K562 (cell line): ENCODE measurements at regions not wholly inside any gene's neighbourhood (a gene's known extent, or its start where the extent isn't known, plus 50 kb on each side); places are given as distances from the start of the nearest gene placed in this dataset.

Experiments
- ATAC-seq: fragments of 200-7000 bp; cut with Tn5 transposase; 3 replicates; pipeline ENCODE4 v1.9.1; 2020; ENCODE audit warnings: moderate library complexity
- BruUV-seq: library from RNA; stranded (reverse); fragments of 400-500 nt; replicated peaks from 2 replicates; lab custom pipeline; 2021; lab: Mats Ljungman, UMichigan
- CTCF ChIA-PET: fragments of 300-600 bp; formaldehyde crosslinking; extraction: SDS; loops from one replicate; lab custom pipeline; 2021; ENCODE audit warnings: low intra/inter-chr PET ratio; lab: Yijun Ruan, JAX
- POLR2A ChIA-PET: fragments of 300-600, 350-650 bp; sonication (Branson Sonifier 250); formaldehyde crosslinking; extraction: SDS; loops from one replicate; lab custom pipeline; 2021; ENCODE audit warnings: antibody characterized with exemption, inconsistent platforms; lab: Yijun Ruan, JAX
- DNase-seq, 4 experiments: peaks; one replicate each; pipeline versions ENCODE4 v3.0.0 to v3.0.0-alpha.2; 2011 to 2018; ENCODE audit warnings: low spot score in 3 of 4, mixed read lengths in 3 of 4; ENCODE audit errors: extremely low read depth in 1 of 4
- FAIRE-seq: peaks from 2 replicates; lab custom pipeline; 2011; peaks lifted over from hg19 to GRCh38; lab: Jason Lieb, UNC
- H2AFZ ChIP-seq: 2 replicates; pipeline ENCODE4 v1.6.0; 2011; ENCODE audit warnings: low read depth, low read length, control low read depth, inconsistent platforms
- H3K27ac ChIP-seq: fragments of 200-600 bp; 3 replicates; pipeline ENCODE4 v1.8.0; 2011; ENCODE audit warnings: low read depth, mild to moderate bottlenecking, control low read depth, inconsistent platforms, low read length, moderate library complexity, mixed read lengths; ENCODE audit errors: extremely low read depth
- H3K27me3 ChIP-seq, 2 experiments: fragments of 300-600 bp in 1 of 2; 2 replicates in 1 of 2; 3 replicates in 1 of 2; pipeline versions ENCODE4 v1.6.0 to v1.8.0; 2011; ENCODE audit warnings: inconsistent platforms in 2 of 2, low read length in 2 of 2, mild to moderate bottlenecking in 1 of 2, mixed read lengths in 1 of 2, moderate library complexity in 1 of 2; ENCODE audit not compliant: control insufficient read depth in 2 of 2, insufficient read depth in 2 of 2
- H3K36me3 ChIP-seq: fragments of 300-600 bp; 3 replicates; pipeline ENCODE4 v1.8.0; 2011; ENCODE audit warnings: mild to moderate bottlenecking, low read length, inconsistent platforms; ENCODE audit not compliant: control insufficient read depth, insufficient read depth
- H3K4me1 ChIP-seq, 2 experiments: fragments of 200-600 bp in 1 of 2; replicated peaks in 1 of 2; 2 replicates in 1 of 2; 3 replicates in 1 of 2; pipeline versions ENCODE4 v1.5.1 to v1.8.0; 2011; ENCODE audit warnings: inconsistent platforms in 2 of 2, low read length in 2 of 2, mild to moderate bottlenecking in 1 of 2, mixed read lengths in 1 of 2, moderate library complexity in 1 of 2; ENCODE audit not compliant: control insufficient read depth in 2 of 2, insufficient read depth in 2 of 2
- H3K4me2 ChIP-seq: 2 replicates; pipeline ENCODE4 v1.6.1; 2011; ENCODE audit warnings: low read length, control low read depth, inconsistent platforms, mixed read lengths; ENCODE audit not compliant: insufficient read depth
- H3K4me3 ChIP-seq: fragments of 200-600 bp; sonication (generic), shearing (Covaris generic); 2 replicates; pipeline ENCODE4 v1.5.1; 2016; ENCODE audit warnings: control low read depth, inconsistent platforms
- H3K79me2 ChIP-seq: fragments of 200-600 bp; 3 replicates; pipeline ENCODE4 v1.8.0; 2011; ENCODE audit warnings: low read length, inconsistent platforms; ENCODE audit not compliant: control insufficient read depth, insufficient read depth
- H3K9ac ChIP-seq, 2 experiments: 2 replicates each; pipeline versions ENCODE4 v1.6.0 to v1.6.1; 2011; ENCODE audit warnings: low read depth in 2 of 2, low read length in 2 of 2, control low read depth in 1 of 2, inconsistent platforms in 1 of 2, mild to moderate bottlenecking in 1 of 2, mixed read lengths in 1 of 2; ENCODE audit not compliant: insufficient read depth in 1 of 2
- H3K9me1 ChIP-seq: one replicate; pipeline ENCODE4 v1.6.0; 2011; ENCODE audit warnings: inconsistent platforms, mild to moderate bottlenecking, low read length, moderate library complexity; ENCODE audit not compliant: control insufficient read depth, insufficient read depth
- H3K9me3 ChIP-seq: replicated peaks from 2 replicates; pipeline ENCODE4 v1.5.1; 2011; ENCODE audit warnings: low read depth, low read length, inconsistent platforms; ENCODE audit not compliant: control insufficient read depth, insufficient read depth
- H4K20me1 ChIP-seq: replicated peaks from 2 replicates; pipeline ENCODE4 v1.6.1; 2011; ENCODE audit warnings: low read length, inconsistent platforms, mixed read lengths; ENCODE audit not compliant: control insufficient read depth, insufficient read depth
- POU5F1 ChIP-seq: fragments of 150-350 bp; IDR thresholded peaks from 2 replicates; pipeline ENCODE4 v1.6.1; 2014; ENCODE audit warnings: borderline replicate concordance, low read length, low read depth, mild to moderate bottlenecking; ENCODE audit not compliant: partially characterized antibody
- WGBS: fragments of 100-300 bp; shearing (Covaris generic); methylation state at CpG from one replicate; pipeline ENCODE4 v1.1.6; 2016; ENCODE audit warnings: low coverage, mixed read lengths; ENCODE audit not compliant: insufficient coverage; ENCODE audit errors: missing lambda C conversion rate; 5-methylcytosine and 5-hydroxymethylcytosine counted together
- in situ Hi-C: fragments of 300-500 bp; cut with MboI; formaldehyde crosslinking; loops from 4 replicates; pipeline ENCODE4 v1.15.0; 2018; ENCODE audit warnings: inconsistent platforms, mixed read lengths
- intact Hi-C: fragments of 100-400 bp; cut with micrococcal nuclease; formaldehyde crosslinking; loops from 2 replicates; pipeline ENCODE4 v1.14.2; 2022
- TF ChIP-seq, protein P1 (sequence below): fragments of 450-650 bp; IDR thresholded peaks from 2 replicates; pipeline ENCODE4 v1.6.1; 2014; ENCODE audit warnings: low read depth, mild to moderate bottlenecking, moderate library complexity, borderline replicate concordance
- TF ChIP-seq, protein P2 (sequence below): fragments of 250-450 bp; sonication (Bioruptor Pico); IDR thresholded peaks from 2 replicates; pipeline ENCODE4 v1.8.0; 2021; ENCODE audit warnings: moderate library complexity, mild to moderate bottlenecking, inconsistent platforms
- TF ChIP-seq, protein P3 (sequence below): sonication (generic); IDR thresholded peaks from 2 replicates; pipeline ENCODE4 v1.6.1; 2016
- TF ChIP-seq, protein P4 (sequence below): fragments of 450-650 bp; IDR thresholded peaks from 2 replicates; pipeline ENCODE4 v1.6.1; 2017; ENCODE audit warnings: mild to moderate bottlenecking, moderate library complexity

DNA sequence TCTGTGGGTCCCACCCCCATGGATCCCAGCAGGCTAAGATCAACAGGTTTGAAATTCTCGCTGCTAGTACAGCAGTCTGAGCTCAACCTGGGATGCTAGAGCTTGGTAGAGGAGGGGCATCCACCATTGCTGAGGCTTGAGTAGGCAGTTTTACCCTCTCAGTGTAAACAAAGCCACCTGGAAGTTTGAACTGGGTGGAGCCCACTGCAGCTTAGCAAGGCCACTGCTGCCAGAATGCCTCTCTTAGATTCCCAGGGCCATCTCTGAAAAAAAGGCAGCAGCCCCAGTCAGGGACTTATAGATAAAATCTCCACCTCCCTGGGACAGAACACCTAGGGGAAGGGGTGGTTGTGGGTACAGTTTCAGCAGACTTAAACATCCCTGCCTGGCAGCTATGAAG, 190.0 kb upstream of the CACNA2D1 start:
- no peaks in the 10 kb centered on the region for H4K20me1 ChIP-seq
- no peaks in the 10 kb centered on the region for H3K36me3 ChIP-seq
- in situ Hi-C loops = no loop called here
- no peaks in the 10 kb centered on the region for H3K4me1 ChIP-seq
- H3K4me3 ChIP-seq = no peak overlapping the region
- H3K9me1 ChIP-seq = no peaks in the 10 kb centered on the region
- H3K9ac ChIP-seq = no peak overlapping the region
- DNase-seq = no peak
- no peaks in the 10 kb centered on the region for H3K79me2 ChIP-seq
- CTCF ChIA-PET = no interaction called here
- FAIRE-seq = no peak
- H3K9me3 ChIP-seq = no peaks in the 10 kb centered on the region
- no peak overlapping the region for H2AFZ ChIP-seq
- no TSS peak for BruUV-seq
- POLR2A ChIA-PET = no interaction called here
- TF ChIP-seq, protein P1, sequence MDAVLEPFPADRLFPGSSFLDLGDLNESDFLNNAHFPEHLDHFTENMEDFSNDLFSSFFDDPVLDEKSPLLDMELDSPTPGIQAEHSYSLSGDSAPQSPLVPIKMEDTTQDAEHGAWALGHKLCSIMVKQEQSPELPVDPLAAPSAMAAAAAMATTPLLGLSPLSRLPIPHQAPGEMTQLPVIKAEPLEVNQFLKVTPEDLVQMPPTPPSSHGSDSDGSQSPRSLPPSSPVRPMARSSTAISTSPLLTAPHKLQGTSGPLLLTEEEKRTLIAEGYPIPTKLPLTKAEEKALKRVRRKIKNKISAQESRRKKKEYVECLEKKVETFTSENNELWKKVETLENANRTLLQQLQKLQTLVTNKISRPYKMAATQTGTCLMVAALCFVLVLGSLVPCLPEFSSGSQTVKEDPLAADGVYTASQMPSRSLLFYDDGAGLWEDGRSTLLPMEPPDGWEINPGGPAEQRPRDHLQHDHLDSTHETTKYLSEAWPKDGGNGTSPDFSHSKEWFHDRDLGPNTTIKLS = no peak
- TF ChIP-seq, protein P2, sequence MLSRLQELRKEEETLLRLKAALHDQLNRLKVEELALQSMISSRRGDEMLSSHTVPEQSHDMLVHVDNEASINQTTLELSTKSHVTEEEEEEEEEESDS = no peak
- TF ChIP-seq, protein P3, sequence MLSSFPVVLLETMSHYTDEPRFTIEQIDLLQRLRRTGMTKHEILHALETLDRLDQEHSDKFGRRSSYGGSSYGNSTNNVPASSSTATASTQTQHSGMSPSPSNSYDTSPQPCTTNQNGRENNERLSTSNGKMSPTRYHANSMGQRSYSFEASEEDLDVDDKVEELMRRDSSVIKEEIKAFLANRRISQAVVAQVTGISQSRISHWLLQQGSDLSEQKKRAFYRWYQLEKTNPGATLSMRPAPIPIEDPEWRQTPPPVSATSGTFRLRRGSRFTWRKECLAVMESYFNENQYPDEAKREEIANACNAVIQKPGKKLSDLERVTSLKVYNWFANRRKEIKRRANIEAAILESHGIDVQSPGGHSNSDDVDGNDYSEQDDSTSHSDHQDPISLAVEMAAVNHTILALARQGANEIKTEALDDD = no peak
- TF ChIP-seq, protein P4, sequence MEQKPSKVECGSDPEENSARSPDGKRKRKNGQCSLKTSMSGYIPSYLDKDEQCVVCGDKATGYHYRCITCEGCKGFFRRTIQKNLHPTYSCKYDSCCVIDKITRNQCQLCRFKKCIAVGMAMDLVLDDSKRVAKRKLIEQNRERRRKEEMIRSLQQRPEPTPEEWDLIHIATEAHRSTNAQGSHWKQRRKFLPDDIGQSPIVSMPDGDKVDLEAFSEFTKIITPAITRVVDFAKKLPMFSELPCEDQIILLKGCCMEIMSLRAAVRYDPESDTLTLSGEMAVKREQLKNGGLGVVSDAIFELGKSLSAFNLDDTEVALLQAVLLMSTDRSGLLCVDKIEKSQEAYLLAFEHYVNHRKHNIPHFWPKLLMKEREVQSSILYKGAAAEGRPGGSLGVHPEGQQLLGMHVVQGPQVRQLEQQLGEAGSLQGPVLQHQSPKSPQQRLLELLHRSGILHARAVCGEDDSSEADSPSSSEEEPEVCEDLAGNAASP = no peak
- TF ChIP-seq POU5F1 = no peak
- TF ChIP-seq, all 486 proteins: peak for 0
- intact Hi-C loops = no loop called here
- Histone ChIP-seq H3K4me2 (no peak overlapping the region), H3K27ac (no peak overlapping the region), H3K27me3 (no peaks in the 10 kb centered on the region)
- no peak for ATAC-seq
- WGBS = 0% methylated on average over 1 of the region's 1 CpG
